GM12892 (cell line): ENCODE measurements at regions not wholly inside any gene's neighbourhood (a gene's known extent, or its start where the extent isn't known, plus 50 kb on each side); places are given as distances from the start of the nearest gene placed in this dataset.

Source experiments
- POLR2A ChIP-seq: IDR thresholded peaks from 2 replicates; pipeline ENCODE4 v1.6.1; 2011; ENCODE audit warnings: low read depth, low read length, control low read depth
- TAF1 ChIP-seq: IDR thresholded peaks from 2 replicates; pipeline ENCODE4 v1.6.1; 2011; ENCODE audit warnings: low read depth, mild to moderate bottlenecking, control low read depth, low read length, borderline replicate concordance

GRCh38 chr21:27094184-27094948 lies 127.5 kb upstream of the ADAMTS5 start:
- TF ChIP-seq POLR2A (no peak), TAF1 (no peak)
